Lower lobe of right lung (tissue), 2 donors: ENCODE measurements at regions not wholly inside any gene's neighbourhood (a gene's known extent, or its start where the extent isn't known, plus 50 kb on each side); places are given as distances from the start of the nearest gene placed in this dataset.

Source experiments
- ATAC-seq, 2 donors: fragments of 200-7000 bp; cut with Tn5 transposase; one replicate each; pipeline ENCODE4 v1.9.1; 2020 to 2022; ENCODE audit warnings: mild to moderate bottlenecking in 2 of 2, moderate library complexity in 2 of 2
- DNase-seq: peaks from one replicate; pipeline ENCODE4 v3.0.0-alpha.2; 2020
- H3K27ac ChIP-seq: fragments of 200-600 bp; one replicate; pipeline ENCODE4 v1.8.0; 2022
- H3K27me3 ChIP-seq: fragments of 200-600 bp; one replicate; pipeline ENCODE4 v1.8.0; 2022; ENCODE audit warnings: low read depth
- H3K36me3 ChIP-seq: fragments of 200-600 bp; one replicate; pipeline ENCODE4 v1.8.0; 2022; ENCODE audit warnings: mild to moderate bottlenecking
- H3K4me1 ChIP-seq: fragments of 200-600 bp; one replicate; pipeline ENCODE4 v1.8.0; 2022
- H3K4me3 ChIP-seq: fragments of 200-600 bp; one replicate; pipeline ENCODE4 v1.8.0; 2022; ENCODE audit warnings: mild to moderate bottlenecking
- H3K9me3 ChIP-seq: fragments of 200-600 bp; one replicate; pipeline ENCODE4 v1.8.0; 2022
- intact Hi-C: fragments of 100-400 bp; cut with DNase I; formaldehyde crosslinking; loops from one replicate; pipeline ENCODE4 v1.11.0; 2022
- TF ChIP-seq, protein P1 (sequence below): fragments of 200-600 bp; IDR thresholded peaks from one replicate; pipeline ENCODE4 v1.8.0; 2022; ENCODE audit warnings: antibody characterized with exemption, mild to moderate bottlenecking
- donor health status: DM: no; HTN: yes; CAD: no; lungs with severe emphysema.

GRCh38 chr6:30411515-30412207, 66.7 kb downstream of the RPP21 start:
- H3K4me3 ChIP-seq: no peak overlapping the region
- no peaks in the 10 kb centered on the region for H3K36me3 ChIP-seq
- TF ChIP-seq, protein P1, sequence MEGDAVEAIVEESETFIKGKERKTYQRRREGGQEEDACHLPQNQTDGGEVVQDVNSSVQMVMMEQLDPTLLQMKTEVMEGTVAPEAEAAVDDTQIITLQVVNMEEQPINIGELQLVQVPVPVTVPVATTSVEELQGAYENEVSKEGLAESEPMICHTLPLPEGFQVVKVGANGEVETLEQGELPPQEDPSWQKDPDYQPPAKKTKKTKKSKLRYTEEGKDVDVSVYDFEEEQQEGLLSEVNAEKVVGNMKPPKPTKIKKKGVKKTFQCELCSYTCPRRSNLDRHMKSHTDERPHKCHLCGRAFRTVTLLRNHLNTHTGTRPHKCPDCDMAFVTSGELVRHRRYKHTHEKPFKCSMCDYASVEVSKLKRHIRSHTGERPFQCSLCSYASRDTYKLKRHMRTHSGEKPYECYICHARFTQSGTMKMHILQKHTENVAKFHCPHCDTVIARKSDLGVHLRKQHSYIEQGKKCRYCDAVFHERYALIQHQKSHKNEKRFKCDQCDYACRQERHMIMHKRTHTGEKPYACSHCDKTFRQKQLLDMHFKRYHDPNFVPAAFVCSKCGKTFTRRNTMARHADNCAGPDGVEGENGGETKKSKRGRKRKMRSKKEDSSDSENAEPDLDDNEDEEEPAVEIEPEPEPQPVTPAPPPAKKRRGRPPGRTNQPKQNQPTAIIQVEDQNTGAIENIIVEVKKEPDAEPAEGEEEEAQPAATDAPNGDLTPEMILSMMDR: peak; percentile 87
- peaks cover 37% of the 10 kb centered on the region for H3K27me3 ChIP-seq
- ATAC-seq (peak in 1 of 2 donors; percentile 72), DNase-seq (peak; percentile 61)
- no peak overlapping the region for H3K27ac ChIP-seq
- H3K4me1 ChIP-seq: no peaks in the 10 kb centered on the region
- intact Hi-C loops: no loop called here
- H3K9me3 ChIP-seq: no peaks in the 10 kb centered on the region

GRCh38 chr6:30418448-30418847, 70.9 kb upstream of the HLA-E start:
- Histone ChIP-seq H3K27ac (no peak overlapping the region), H3K27me3 (peaks cover 25% of the 10 kb centered on the region), H3K4me3 (no peak overlapping the region), H3K4me1 (no peaks in the 10 kb centered on the region), H3K36me3 (no peaks in the 10 kb centered on the region), H3K9me3 (no peaks in the 10 kb centered on the region)
- DNase-seq: no peak
- intact Hi-C loops: no loop called here
- TF ChIP-seq, protein P1: no peak
- no peak for ATAC-seq

- TF ChIP-seq, protein P1: no peak
- intact Hi-C loops: no loop called here
- Histone ChIP-seq H3K27me3 (peaks cover 49% of the 10 kb centered on the region), H3K27ac (no peak overlapping the region), H3K9me3 (no peaks in the 10 kb centered on the region), H3K36me3 (no peaks in the 10 kb centered on the region), H3K4me3 (no peak overlapping the region), H3K4me1 (no peaks in the 10 kb centered on the region)
- ATAC-seq (no peak), DNase-seq (no peak)
Measured at GRCh38 chr6:30424549-30424948, 64.8 kb upstream of the HLA-E start.
